ENCODE measurements at regions not wholly inside any gene's neighbourhood (a gene's known extent, or its start where the extent isn't known, plus 50 kb on each side); places are given as distances from the start of the nearest gene placed in this dataset.

DNA sequence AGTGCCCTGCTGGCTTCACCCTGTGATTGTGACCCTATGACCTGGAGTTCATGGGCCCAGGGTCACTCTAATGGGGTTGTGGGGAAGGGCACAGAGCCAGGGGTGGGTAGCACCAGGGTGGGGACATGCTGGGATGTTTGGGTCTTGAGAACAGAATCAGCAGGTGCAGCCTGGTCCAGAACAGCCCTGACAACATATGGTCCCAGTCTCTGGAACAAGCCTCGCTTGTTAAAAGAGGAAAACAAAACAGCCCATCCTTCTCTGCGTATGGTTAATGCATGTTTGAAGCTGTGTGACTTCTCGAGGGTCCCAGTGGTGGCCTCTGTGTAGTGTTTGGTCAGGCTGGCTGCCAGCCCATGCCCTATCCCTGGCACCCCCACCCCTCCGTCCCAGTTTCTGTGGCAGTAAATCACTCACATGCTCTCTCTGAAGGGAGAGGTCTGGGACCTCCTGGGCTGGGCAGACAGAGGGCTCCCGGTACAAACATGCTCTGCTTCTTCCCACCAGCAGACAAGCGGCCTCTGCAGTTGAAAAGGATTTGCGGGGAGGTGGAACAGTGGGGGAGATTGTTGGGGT, 79.4 kb downstream of the FAM241B start:
- no peak for DNase-seq
- Histone ChIP-seq H3K9me3 (no peaks in the 10 kb centered on the region), H3K36me3 (no peaks in the 10 kb centered on the region), H3K27me3 (no peaks in the 10 kb centered on the region), H3K4me3 (no peak overlapping the region), H3K4me1 (no peaks in the 10 kb centered on the region), H3K27ac (no peak overlapping the region)
- no peak for TF ChIP-seq POLR2A (IDR thresholded peaks at IDR 0.05)
- TF ChIP-seq, protein P1, sequence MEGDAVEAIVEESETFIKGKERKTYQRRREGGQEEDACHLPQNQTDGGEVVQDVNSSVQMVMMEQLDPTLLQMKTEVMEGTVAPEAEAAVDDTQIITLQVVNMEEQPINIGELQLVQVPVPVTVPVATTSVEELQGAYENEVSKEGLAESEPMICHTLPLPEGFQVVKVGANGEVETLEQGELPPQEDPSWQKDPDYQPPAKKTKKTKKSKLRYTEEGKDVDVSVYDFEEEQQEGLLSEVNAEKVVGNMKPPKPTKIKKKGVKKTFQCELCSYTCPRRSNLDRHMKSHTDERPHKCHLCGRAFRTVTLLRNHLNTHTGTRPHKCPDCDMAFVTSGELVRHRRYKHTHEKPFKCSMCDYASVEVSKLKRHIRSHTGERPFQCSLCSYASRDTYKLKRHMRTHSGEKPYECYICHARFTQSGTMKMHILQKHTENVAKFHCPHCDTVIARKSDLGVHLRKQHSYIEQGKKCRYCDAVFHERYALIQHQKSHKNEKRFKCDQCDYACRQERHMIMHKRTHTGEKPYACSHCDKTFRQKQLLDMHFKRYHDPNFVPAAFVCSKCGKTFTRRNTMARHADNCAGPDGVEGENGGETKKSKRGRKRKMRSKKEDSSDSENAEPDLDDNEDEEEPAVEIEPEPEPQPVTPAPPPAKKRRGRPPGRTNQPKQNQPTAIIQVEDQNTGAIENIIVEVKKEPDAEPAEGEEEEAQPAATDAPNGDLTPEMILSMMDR (IDR thresholded peaks at IDR 0.05 in 4 of 5, conservative IDR thresholded peaks at IDR 0.05 in 1 of 5) = no peak
- ATAC-seq = no peak
- intact Hi-C loops (cut with DNase I; ENCODE audit: low total_unique reads) (no loop called here), in situ Hi-C loops (cut with MboI; ENCODE audit: low sequenced_read_pairs in 4 of 4) (no loop called here)

DNA sequence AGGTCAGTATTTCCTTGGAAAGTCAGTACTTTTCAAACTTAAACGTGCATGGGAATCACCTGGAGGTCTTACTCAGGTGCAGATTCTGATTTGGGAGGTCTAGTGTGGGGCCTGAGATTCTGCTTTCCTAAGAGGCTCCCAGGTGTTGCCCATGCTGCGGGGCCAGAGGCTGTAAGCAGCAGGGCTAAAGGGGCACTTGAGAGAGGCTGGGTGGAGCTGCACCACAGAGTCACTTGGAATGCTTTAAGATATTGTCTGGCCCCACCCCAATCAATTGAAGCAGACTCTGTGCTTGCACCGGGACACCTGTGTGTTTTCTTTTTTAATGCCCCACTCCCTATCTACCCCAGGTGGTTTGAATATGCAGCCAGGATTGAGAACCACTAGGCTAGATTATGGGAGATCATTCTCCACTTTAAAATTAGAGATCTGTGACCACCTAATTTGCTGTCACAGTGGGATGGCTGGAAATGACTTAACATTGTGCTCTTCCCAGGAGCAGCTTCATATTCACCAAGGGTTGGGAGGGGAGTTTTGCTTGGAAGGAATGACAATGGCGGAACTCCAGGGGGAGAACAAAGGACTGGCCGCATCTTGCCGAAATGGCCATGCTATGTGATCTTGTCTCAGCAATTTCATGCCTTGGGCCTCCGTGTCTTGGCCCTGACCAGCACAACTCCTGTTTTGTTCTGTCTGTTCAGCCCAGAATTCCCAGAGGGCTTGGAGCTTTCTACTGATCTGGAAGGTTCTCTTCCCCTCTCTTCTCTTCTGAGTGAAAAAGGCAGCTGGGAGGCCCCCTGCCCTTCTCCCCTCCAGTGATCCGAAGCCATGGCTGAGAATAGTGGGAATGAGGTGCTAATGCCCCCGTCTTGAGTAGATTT, 80.2 kb downstream of the FAM241B start:
- no peak overlapping the region for H3K4me3 ChIP-seq
- ATAC-seq = no peak
- H3K27me3 ChIP-seq = no peaks in the 10 kb centered on the region
- DNase-seq = no peak
- intact Hi-C loops (cut with DNase I; ENCODE audit: low total_unique reads) (no loop called here), in situ Hi-C loops (cut with MboI; ENCODE audit: low sequenced_read_pairs in 4 of 4) (no loop called here)
- no peaks in the 10 kb centered on the region for H3K4me1 ChIP-seq
- no peaks in the 10 kb centered on the region for H3K36me3 ChIP-seq
- no peaks in the 10 kb centered on the region for H3K9me3 ChIP-seq
- H3K27ac ChIP-seq = no peak overlapping the region
- TF ChIP-seq, protein P1 (IDR thresholded peaks at IDR 0.05 in 4 of 5, conservative IDR thresholded peaks at IDR 0.05 in 1 of 5) = no peak
- TF ChIP-seq POLR2A (IDR thresholded peaks at IDR 0.05) = no peak

DNA sequence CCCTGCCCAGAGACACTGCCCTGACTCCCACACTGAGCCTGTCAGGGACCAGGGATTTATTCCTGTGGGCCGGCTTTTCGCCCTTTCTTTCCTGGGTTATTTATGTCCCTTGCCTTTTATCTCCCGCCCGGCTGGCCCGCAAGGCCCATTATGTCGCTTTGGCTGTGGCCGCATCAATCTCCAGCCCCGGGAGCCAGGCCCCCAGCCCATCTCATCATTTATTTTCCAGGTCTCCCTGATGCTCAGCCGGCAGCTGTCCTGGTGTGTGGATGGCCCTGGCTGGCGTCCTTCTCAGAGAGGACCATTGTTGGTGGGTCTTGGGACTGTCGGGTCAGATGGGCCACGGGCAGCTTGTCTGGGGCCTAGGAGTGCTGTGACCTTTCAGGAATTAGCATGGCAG, 82.3 kb downstream of the FAM241B start:
- no peaks in the 10 kb centered on the region for H3K4me1 ChIP-seq
- in situ Hi-C loops (cut with MboI; ENCODE audit: low sequenced_read_pairs in 4 of 4) = no loop called here
- no peak for DNase-seq
- TF ChIP-seq, protein P1 (IDR thresholded peaks at IDR 0.05 in 4 of 5, conservative IDR thresholded peaks at IDR 0.05 in 1 of 5) = no peak
- no peak for TF ChIP-seq POLR2A (IDR thresholded peaks at IDR 0.05)
- H3K4me3 ChIP-seq = no peak overlapping the region
- ATAC-seq = no peak
- H3K9me3 ChIP-seq = no peaks in the 10 kb centered on the region
- intact Hi-C loops (cut with DNase I; ENCODE audit: low total_unique reads) = no loop called here
- H3K36me3 ChIP-seq = no peaks in the 10 kb centered on the region
- no peak overlapping the region for H3K27ac ChIP-seq
- no peaks in the 10 kb centered on the region for H3K27me3 ChIP-seq

DNA sequence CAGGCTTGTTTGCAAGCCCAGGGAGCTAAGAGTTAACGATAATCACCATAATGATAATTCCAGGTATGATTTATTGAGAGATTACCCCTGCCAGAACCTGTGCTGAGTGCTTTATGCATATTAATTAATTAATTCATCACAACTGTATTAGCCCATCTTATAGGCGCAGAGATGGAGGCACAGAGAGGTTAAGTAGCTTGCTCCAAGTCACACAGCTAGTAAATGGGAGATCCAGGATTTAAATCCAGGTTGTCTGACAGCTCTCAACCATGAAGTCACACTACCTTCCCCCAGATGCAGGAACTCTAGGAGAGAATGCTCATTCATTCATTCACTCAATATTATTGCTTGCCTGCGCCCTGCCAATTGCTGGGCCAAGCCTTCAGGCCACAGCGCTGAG, 84.5 kb downstream of the FAM241B start:
- H3K27ac ChIP-seq = no peak overlapping the region
- in situ Hi-C loops (cut with MboI; ENCODE audit: low sequenced_read_pairs in 4 of 4) = no loop called here
- intact Hi-C loops (cut with DNase I; ENCODE audit: low total_unique reads) = no loop called here
- no peaks in the 10 kb centered on the region for H3K27me3 ChIP-seq
- ATAC-seq (no peak), DNase-seq (no peak)
- H3K4me1 ChIP-seq = no peaks in the 10 kb centered on the region
- H3K4me3 ChIP-seq = no peak overlapping the region
- no peaks in the 10 kb centered on the region for H3K36me3 ChIP-seq
- no peaks in the 10 kb centered on the region for H3K9me3 ChIP-seq
- TF ChIP-seq POLR2A (IDR thresholded peaks at IDR 0.05) = no peak
- TF ChIP-seq, protein P1 (IDR thresholded peaks at IDR 0.05 in 4 of 5, conservative IDR thresholded peaks at IDR 0.05 in 1 of 5) = no peak
